HEK293T (cell line): ENCODE measurements at regions not wholly inside any gene's neighbourhood (a gene's known extent, or its start where the extent isn't known, plus 50 kb on each side); places are given as distances from the start of the nearest gene placed in this dataset.

Experiments used
- CTCF ChIA-PET: fragments of 350-600 bp; formaldehyde crosslinking; extraction: SDS; loops from one replicate; lab custom pipeline; 2021; ENCODE audit warnings: antibody characterized with exemption, inconsistent platforms; lab: Yijun Ruan, JAX
- POLR2A ChIA-PET: fragments of 350-600 bp; formaldehyde crosslinking; extraction: SDS; loops from one replicate; lab custom pipeline; 2020; ENCODE audit warnings: antibody characterized with exemption, inconsistent platforms; lab: Yijun Ruan, JAX
- DNase-seq: peaks from one replicate; pipeline ENCODE4 v3.0.0; 2012; ENCODE audit warnings: mixed read lengths; ENCODE audit errors: extremely low spot score
- ARNT ChIP-seq: fragments of 450-650 bp; IDR thresholded peaks from 2 replicates; pipeline ENCODE4 v1.6.1; 2017; ENCODE audit warnings: mild to moderate bottlenecking
- BHLHE40 ChIP-seq: fragments of 450-650 bp; IDR thresholded peaks from 2 replicates; pipeline ENCODE4 v1.6.1; 2016; ENCODE audit warnings: mild to moderate bottlenecking, moderate library complexity, borderline replicate concordance
- CTBP1 ChIP-seq: fragments of 450-650 bp; IDR thresholded peaks from 2 replicates; pipeline ENCODE4 v1.6.1; 2016; ENCODE audit warnings: borderline replicate concordance
- ELF4 ChIP-seq: fragments of 450-650 bp; IDR thresholded peaks from 2 replicates; pipeline ENCODE4 v1.6.1; 2017; ENCODE audit warnings: antibody characterized with exemption
- FOXA1 ChIP-seq: fragments of 450-650 bp; IDR thresholded peaks from 2 replicates; pipeline ENCODE4 v1.6.1; 2016; ENCODE audit warnings: mild to moderate bottlenecking
- FOXK2 ChIP-seq: fragments of 450-650 bp; IDR thresholded peaks from 2 replicates; pipeline ENCODE4 v1.6.1; 2016; ENCODE audit warnings: mild to moderate bottlenecking
- FOXM1 ChIP-seq: fragments of 450-650 bp; IDR thresholded peaks from 2 replicates; pipeline ENCODE4 v1.6.1; 2017; ENCODE audit warnings: mild to moderate bottlenecking, borderline replicate concordance
- HDGF ChIP-seq: fragments of 450-650 bp; IDR thresholded peaks from 2 replicates; pipeline ENCODE4 v1.6.1; 2017; ENCODE audit warnings: antibody characterized with exemption, borderline replicate concordance
- L3MBTL2 ChIP-seq: fragments of 450-650 bp; conservative IDR thresholded peaks from 2 replicates; pipeline ENCODE4 v1.6.1; 2016; ENCODE audit warnings: mild to moderate bottlenecking
- LEF1 ChIP-seq: fragments of 450-650 bp; IDR thresholded peaks from 2 replicates; pipeline ENCODE4 v1.6.1; 2017; ENCODE audit warnings: mild to moderate bottlenecking, borderline replicate concordance
- NFRKB ChIP-seq: fragments of 450-650 bp; IDR thresholded peaks from 2 replicates; pipeline ENCODE4 v1.6.1; 2016; ENCODE audit warnings: mild to moderate bottlenecking, moderate library complexity
- PKNOX1 ChIP-seq: fragments of 450-650 bp; IDR thresholded peaks from 2 replicates; pipeline ENCODE4 v1.6.1; 2016
- SP1 ChIP-seq: fragments of 450-650 bp; IDR thresholded peaks from 2 replicates; pipeline ENCODE4 v1.6.1; 2017
- SUZ12 ChIP-seq: fragments of 450-650 bp; IDR thresholded peaks from 2 replicates; pipeline ENCODE4 v1.6.1; 2016; ENCODE audit warnings: mild to moderate bottlenecking
- TARDBP ChIP-seq: fragments of 450-650 bp; IDR thresholded peaks from 2 replicates; pipeline ENCODE4 v1.6.1; 2016
- ZNF384 ChIP-seq: fragments of 450-650 bp; IDR thresholded peaks from 2 replicates; pipeline ENCODE4 v1.6.1; 2016

DNA sequence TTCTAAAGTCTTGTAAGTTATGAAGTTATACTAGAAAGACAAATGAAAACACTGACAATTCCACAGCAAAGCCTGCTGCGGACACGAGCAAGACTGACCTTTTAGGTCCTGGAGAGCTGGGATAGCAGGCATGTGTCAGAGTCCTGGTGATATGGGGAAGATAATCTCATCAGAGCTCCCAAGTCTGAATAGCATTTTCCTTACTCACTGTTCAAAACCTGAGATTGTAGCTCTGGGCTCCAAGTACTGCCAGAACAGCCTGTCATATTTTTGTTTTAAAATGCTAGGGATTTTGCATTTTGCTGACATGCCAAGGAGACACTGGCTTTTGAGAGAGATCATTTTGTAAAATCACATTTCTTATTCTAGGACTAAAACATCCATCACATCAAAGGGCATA is 90.1 kb downstream of the DRD1 start:
- TF ChIP-seq ELF4 (no peak), ZNF384 (no peak), L3MBTL2 (no peak), FOXA1 (no peak), FOXK2 (no peak), SP1 (no peak)
- ChIA-PET POLR2A (no interaction called here), CTCF (no interaction called here)
- no peak for DNase-seq

GRCh38 chr5:175351897-175352590 is 91.9 kb downstream of the DRD1 start:
- DNase-seq, result no peak
- ChIA-PET POLR2A (interaction anchor here (1.2 kb wide), 1 partner anchor 15 kb away, joined by 3 read pairs; no protein-coding TSS in a partner anchor), CTCF (no interaction called here)
- TF ChIP-seq CTBP1, result no peak
- TF ChIP-seq TARDBP, result no peak
- no peak for TF ChIP-seq FOXM1
- TF ChIP-seq LEF1, result no peak
- TF ChIP-seq ZNF384, result no peak
- TF ChIP-seq BHLHE40, result no peak
- TF ChIP-seq PKNOX1, result no peak
- TF ChIP-seq HDGF, result no peak
- TF ChIP-seq SUZ12, result no peak

DNA sequence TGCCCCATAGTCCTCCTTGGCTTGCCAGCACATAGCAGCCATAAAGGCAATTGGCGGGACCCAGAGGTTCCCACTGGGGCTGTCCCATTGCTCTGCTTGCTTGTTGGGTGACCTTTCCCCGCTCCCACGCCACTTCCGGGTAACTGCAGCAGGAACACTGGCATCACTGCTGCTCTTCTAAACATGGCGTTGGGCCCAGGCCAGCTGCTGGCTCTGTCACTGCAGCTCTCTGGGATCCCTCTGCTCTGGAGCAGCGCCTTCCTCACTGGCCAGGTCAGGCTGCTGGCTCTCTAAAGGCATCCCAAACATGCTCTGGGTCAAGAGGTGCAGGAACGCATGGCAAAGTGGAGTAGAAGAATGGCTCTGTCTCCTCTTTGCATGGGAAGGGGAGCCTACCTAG is 92.9 kb downstream of the DRD1 start:
- POLR2A ChIA-PET, result interaction anchor here (1.2 kb wide), 1 partner anchor 16 kb away, joined by 3 read pairs; no protein-coding TSS in a partner anchor
- CTCF ChIA-PET, result interaction anchor here (1.0 kb wide), 1 partner anchor 16 kb away, joined by 3 read pairs; no protein-coding TSS in a partner anchor
- no peak for TF ChIP-seq HDGF
- TF ChIP-seq FOXA1, result no peak
- TF ChIP-seq ELF4, result no peak
- no peak for TF ChIP-seq BHLHE40
- TF ChIP-seq CTBP1, result no peak
- TF ChIP-seq SP1, result no peak
- no peak for TF ChIP-seq ZNF384
- TF ChIP-seq ARNT, result no peak
- TF ChIP-seq L3MBTL2, result no peak
- no peak for TF ChIP-seq PKNOX1
- DNase-seq, result no peak

DNA sequence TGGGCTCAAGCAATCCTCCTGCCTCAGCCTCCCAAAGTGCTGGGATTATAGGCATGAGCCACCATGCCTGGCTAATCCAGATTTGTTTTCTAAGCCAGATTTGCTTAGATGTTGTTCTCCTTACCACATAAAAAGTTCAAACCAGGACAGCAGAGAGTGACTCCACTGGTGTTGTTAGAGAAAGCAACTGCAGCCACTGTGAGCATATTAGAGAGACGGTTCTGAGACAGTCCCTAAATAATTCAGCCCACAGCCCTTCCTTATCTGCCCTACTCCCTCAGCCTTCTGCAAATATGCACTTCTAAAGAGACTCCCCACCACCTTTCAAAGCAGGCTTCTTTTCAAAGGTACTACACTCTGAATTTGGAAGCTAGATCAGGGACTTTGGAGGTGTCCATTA is 96.1 kb downstream of the DRD1 start:
- DNase-seq, result no peak
- ChIA-PET POLR2A (no interaction called here), CTCF (no interaction called here)
- no peak for TF ChIP-seq SUZ12
- TF ChIP-seq ZNF384, result no peak
- no peak for TF ChIP-seq LEF1
- no peak for TF ChIP-seq NFRKB
- no peak for TF ChIP-seq L3MBTL2
- no peak for TF ChIP-seq ELF4
- no peak for TF ChIP-seq BHLHE40
- TF ChIP-seq SP1, result no peak
- TF ChIP-seq FOXK2, result no peak
- no peak for TF ChIP-seq TARDBP
- no peak for TF ChIP-seq HDGF
- TF ChIP-seq CTBP1, result no peak
- no peak for TF ChIP-seq FOXM1
- TF ChIP-seq PKNOX1, result no peak
- no peak for TF ChIP-seq ARNT
- TF ChIP-seq FOXA1, result no peak

GRCh38 chr5:175347027-175347426 is 97.0 kb downstream of the DRD1 start:
- ChIA-PET CTCF (no interaction called here), POLR2A (interaction anchor here (1.0 kb wide), 1 partner anchor 32 kb away, joined by 3 read pairs; no protein-coding TSS in a partner anchor)
- no peak for TF ChIP-seq ARNT
- TF ChIP-seq L3MBTL2, result no peak
- TF ChIP-seq ZNF384, result no peak
- no peak for TF ChIP-seq SUZ12
- TF ChIP-seq SP1, result no peak
- no peak for TF ChIP-seq CTBP1
- no peak for TF ChIP-seq LEF1
- DNase-seq, result no peak

DNA sequence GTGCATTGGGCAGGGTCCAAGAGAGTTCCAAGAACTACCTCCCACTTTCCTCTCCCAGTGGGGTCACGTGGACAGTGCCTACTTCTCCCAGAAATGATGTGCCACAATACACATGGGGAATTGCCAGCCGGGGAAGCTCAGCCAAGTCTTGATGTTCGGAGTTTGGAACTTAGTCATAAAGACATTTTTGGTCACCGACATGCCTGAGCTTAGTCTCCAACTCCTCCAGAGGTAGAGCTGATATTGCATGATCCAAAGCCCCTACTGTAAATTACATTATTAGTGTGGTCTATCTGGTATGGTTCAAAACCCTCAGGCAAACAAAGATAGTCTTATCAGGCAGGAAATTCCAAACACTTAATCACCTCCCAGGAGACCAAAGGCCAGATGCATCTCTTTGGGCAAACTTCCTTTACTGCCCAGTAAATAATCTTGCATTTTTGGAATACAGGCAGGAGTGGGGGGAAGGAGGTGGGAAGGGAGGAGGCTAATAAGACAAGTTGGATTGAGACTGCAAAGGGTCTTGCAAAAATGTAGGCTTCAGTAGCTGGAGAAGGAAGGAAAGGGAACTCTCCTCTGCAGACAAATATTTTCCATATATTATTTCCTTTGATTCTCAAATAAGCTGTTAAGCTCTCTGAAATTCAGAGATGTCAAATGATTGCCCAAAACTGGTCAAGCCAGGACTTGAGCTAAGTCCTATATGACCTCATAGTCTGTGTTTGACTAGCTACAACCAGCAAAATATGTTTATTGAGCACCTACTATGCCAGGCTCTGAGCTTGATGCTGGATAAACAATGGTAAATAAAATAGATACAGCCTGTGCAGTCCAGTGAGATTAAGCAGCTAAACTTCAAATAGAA is 99.4 kb downstream of the DRD1 start:
- no peak for TF ChIP-seq PKNOX1
- TF ChIP-seq FOXK2, result no peak
- TF ChIP-seq ZNF384, result no peak
- TF ChIP-seq SUZ12, result no peak
- TF ChIP-seq NFRKB, result no peak
- POLR2A ChIA-PET, result no interaction called here
- no peak for DNase-seq
- CTCF ChIA-PET, result interaction anchor here (0.7 kb wide), 1 partner anchor 11 kb away, joined by 3 read pairs; no protein-coding TSS in a partner anchor
